ENCODE measurements at regions not wholly inside any gene's neighbourhood (a gene's known extent, or its start where the extent isn't known, plus 50 kb on each side); places are given as distances from the start of the nearest gene placed in this dataset.

DNA sequence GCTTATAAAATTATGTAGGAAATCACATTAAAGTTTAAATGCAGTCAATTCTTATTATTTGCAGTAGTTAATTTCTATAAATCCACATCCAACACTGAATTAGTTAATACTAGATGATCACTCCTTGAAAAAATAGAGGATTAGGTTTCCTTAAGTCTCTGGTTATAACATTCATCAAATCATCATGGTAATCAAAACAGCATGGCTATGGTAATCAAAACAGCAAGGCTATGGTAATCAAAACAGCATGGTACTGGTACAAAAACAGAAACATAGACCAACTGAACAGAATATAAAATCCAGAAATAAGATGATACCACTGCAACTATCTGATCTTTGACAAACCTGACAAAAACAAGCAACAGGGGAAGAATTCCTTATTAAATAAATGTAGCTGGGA, 814.6 kb upstream of the CCDC179 start:
- Histone ChIP-seq H3K4me3 (no peak overlapping the region), H3K4me1 (no peaks in the 10 kb centered on the region), H3K36me3 (no peaks in the 10 kb centered on the region), H3K27me3 (no peaks in the 10 kb centered on the region), H3K27ac (no peak overlapping the region), H3K9me3 (no peaks in the 10 kb centered on the region)
- intact Hi-C loops (cut with DNase I), result no loop called here
- no peak for DNase-seq (ENCODE audit: extremely low spot score in 2 of 2)
- no peak for TF ChIP-seq POLR2A (IDR thresholded peaks at IDR 0.05)
- TF ChIP-seq POLR2AphosphoS5 (IDR thresholded peaks at IDR 0.05; ENCODE audit: insufficient read depth in 1 of 2, low read depth in 1 of 2), result no peak
- TF ChIP-seq, protein P1, sequence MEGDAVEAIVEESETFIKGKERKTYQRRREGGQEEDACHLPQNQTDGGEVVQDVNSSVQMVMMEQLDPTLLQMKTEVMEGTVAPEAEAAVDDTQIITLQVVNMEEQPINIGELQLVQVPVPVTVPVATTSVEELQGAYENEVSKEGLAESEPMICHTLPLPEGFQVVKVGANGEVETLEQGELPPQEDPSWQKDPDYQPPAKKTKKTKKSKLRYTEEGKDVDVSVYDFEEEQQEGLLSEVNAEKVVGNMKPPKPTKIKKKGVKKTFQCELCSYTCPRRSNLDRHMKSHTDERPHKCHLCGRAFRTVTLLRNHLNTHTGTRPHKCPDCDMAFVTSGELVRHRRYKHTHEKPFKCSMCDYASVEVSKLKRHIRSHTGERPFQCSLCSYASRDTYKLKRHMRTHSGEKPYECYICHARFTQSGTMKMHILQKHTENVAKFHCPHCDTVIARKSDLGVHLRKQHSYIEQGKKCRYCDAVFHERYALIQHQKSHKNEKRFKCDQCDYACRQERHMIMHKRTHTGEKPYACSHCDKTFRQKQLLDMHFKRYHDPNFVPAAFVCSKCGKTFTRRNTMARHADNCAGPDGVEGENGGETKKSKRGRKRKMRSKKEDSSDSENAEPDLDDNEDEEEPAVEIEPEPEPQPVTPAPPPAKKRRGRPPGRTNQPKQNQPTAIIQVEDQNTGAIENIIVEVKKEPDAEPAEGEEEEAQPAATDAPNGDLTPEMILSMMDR (IDR thresholded peaks at IDR 0.05), result no peak

DNA sequence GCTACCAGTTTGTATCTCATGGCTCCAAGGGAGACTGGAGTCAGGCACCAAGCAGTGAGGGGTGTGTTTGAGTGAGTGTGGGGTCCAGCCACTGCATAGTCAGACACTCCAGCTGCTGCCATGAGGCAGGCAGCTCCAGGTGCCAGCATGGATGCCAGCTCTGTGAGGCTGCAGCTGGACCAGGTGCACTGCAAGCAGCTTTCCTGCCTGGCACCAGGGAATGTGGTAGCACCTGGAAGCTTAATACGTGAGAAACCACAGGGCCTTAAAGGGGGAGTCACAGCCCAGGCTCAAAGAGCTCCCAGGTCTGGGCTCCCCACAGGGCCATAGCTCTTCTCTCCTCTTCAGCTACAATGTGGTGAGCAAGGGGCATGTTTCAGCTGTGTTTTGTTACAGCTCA, 817.8 kb upstream of the LUZP2 start:
- H3K9me3 ChIP-seq, result no peaks in the 10 kb centered on the region
- no peaks in the 10 kb centered on the region for H3K4me1 ChIP-seq
- no peak overlapping the region for H3K4me3 ChIP-seq
- H3K36me3 ChIP-seq, result no peaks in the 10 kb centered on the region
- TF ChIP-seq, protein P1 (IDR thresholded peaks at IDR 0.05), result no peak
- TF ChIP-seq POLR2AphosphoS5 (IDR thresholded peaks at IDR 0.05; ENCODE audit: insufficient read depth in 1 of 2, low read depth in 1 of 2) (no peak), POLR2A (IDR thresholded peaks at IDR 0.05) (no peak)
- no peak for DNase-seq (ENCODE audit: extremely low spot score in 2 of 2)
- intact Hi-C loops (cut with DNase I), result no loop called here
- no peak overlapping the region for H3K27ac ChIP-seq
- H3K27me3 ChIP-seq, result no peaks in the 10 kb centered on the region

DNA sequence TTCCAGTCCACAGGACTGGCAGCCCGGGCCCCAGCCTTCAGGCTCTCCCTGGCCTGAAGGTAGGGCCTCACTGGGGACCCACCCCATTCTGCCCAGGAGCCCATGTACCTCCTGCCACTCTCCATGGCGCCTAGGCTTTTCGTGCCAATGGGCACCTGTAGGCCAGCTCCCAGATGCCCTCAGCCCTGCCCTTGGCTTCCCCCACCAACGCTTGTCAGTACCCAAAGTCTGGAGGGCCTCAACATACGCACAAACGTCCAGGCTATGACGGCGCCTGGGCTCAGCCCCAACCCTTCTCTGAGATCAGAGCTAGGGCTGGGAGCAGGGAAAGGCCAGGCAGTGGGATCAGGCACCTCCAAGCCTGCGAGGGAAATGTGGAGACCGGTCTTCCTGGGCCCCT, 816.9 kb upstream of the LUZP2 start:
- intact Hi-C loops (cut with DNase I), result no loop called here

DNA sequence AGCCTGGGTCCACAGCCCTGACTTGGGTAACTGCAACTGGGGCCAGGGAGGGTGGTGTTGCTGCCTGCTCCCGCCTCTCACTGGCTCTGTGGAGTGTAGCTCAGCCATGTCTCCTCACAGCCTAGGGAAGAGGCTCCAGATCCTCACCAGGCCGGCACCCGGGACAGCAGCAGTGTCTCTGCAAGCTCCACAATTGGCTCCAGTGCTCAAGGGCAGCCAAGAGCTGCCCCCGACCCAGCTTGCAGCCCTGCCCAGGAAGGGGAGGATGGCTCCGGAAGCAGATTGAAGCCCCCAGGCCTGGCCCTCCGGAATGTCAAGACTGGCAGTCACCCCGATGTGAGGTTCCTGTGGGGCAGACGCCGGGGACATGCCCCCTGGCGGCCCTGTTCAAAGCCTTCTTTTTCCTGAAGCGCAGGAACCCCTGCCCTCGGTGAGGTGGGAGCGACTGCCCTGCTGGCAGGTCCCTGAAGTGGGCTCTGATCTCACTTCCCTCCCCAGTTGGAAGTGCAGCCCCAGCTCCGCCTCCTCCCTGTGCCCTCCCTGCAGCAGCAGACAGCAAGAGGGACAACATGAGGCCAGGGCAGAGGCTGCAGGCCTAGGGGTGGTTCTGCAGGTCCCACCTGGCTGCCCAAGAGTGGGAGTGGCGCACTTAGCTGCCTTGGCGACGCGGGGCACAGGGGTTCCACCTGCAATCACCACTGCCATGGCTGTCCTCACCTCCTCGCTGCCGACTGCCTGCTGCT, 816.2 kb upstream of the LUZP2 start:
- Histone ChIP-seq H3K4me1 (no peaks in the 10 kb centered on the region), H3K27me3 (no peaks in the 10 kb centered on the region), H3K27ac (no peak overlapping the region), H3K36me3 (no peaks in the 10 kb centered on the region), H3K4me3 (no peak overlapping the region), H3K9me3 (no peaks in the 10 kb centered on the region)
- DNase-seq (ENCODE audit: extremely low spot score in 2 of 2), result no peak
- no peak for TF ChIP-seq POLR2AphosphoS5 (IDR thresholded peaks at IDR 0.05; ENCODE audit: insufficient read depth in 1 of 2, low read depth in 1 of 2)
- TF ChIP-seq, protein P1 (IDR thresholded peaks at IDR 0.05), result no peak
- TF ChIP-seq POLR2A (IDR thresholded peaks at IDR 0.05), result no peak
- intact Hi-C loops (cut with DNase I), result no loop called here

More for the DNA sequence above, 816.9 kb upstream of the LUZP2 start:
- no peak for TF ChIP-seq POLR2AphosphoS5 (IDR thresholded peaks at IDR 0.05; ENCODE audit: insufficient read depth in 1 of 2, low read depth in 1 of 2)
- no peak for TF ChIP-seq POLR2A (IDR thresholded peaks at IDR 0.05)
- Histone ChIP-seq H3K9me3 (no peaks in the 10 kb centered on the region), H3K4me1 (no peaks in the 10 kb centered on the region), H3K27me3 (no peaks in the 10 kb centered on the region), H3K4me3 (no peak overlapping the region), H3K36me3 (no peaks in the 10 kb centered on the region), H3K27ac (no peak overlapping the region)
- DNase-seq (ENCODE audit: extremely low spot score in 2 of 2), result no peak

DNA sequence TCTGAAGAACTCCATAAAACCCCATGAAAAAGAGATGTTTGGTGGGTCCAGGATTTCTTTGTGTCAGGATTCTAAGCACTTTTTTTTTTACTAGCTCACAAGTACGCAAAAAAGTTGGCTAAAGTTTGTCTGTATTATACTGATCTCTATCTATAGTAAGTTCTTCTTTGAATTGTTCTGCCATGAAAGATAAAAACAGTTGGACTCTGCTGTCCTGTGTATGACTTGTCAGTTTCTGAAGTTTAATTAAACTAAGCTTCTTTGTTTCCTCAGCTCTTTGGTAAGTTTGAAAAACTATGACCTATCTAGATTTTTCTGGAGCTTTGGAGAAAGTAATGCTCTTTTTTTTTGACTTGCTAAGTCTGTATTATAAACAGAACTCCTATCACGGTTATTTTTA, 812.2 kb upstream of the LUZP2 start:
- Histone ChIP-seq H3K4me3 (no peak overlapping the region), H3K36me3 (no peaks in the 10 kb centered on the region), H3K9me3 (no peaks in the 10 kb centered on the region), H3K27ac (no peak overlapping the region), H3K27me3 (no peaks in the 10 kb centered on the region), H3K4me1 (no peaks in the 10 kb centered on the region)
- no peak for DNase-seq (ENCODE audit: extremely low spot score in 2 of 2)
- TF ChIP-seq, protein P1 (IDR thresholded peaks at IDR 0.05), result no peak
- TF ChIP-seq POLR2AphosphoS5 (IDR thresholded peaks at IDR 0.05; ENCODE audit: insufficient read depth in 1 of 2, low read depth in 1 of 2), result no peak
- TF ChIP-seq POLR2A (IDR thresholded peaks at IDR 0.05), result no peak
- intact Hi-C loops (cut with DNase I), result no loop called here
